Activated CD8-positive, alpha-beta memory T cell treated with anti-CD3 and anti-CD28 coated beads for 36 hours (primary cell): ENCODE measurements at regions not wholly inside any gene's neighbourhood (a gene's known extent, or its start where the extent isn't known, plus 50 kb on each side); places are given as distances from the start of the nearest gene placed in this dataset.
"Not testable (repeated sequence)": the region's sequence is repeated elsewhere in the genome, so short reads cannot be mapped to it uniquely, and the experiment has no call there.

Experiments used
- CTCF ChIA-PET: fragments of 350-600 bp; sonication (Branson Sonifier 250); formaldehyde crosslinking; loops from one replicate; lab custom pipeline; 2021; ENCODE audit warnings: antibody characterized with exemption; lab: Charles Lee
- POLR2A ChIA-PET: fragments of 350-600 bp; sonication (Branson Sonifier 250); formaldehyde crosslinking; loops from one replicate; lab custom pipeline; 2021; ENCODE audit warnings: antibody characterized with exemption; lab: Charles Lee

DNA sequence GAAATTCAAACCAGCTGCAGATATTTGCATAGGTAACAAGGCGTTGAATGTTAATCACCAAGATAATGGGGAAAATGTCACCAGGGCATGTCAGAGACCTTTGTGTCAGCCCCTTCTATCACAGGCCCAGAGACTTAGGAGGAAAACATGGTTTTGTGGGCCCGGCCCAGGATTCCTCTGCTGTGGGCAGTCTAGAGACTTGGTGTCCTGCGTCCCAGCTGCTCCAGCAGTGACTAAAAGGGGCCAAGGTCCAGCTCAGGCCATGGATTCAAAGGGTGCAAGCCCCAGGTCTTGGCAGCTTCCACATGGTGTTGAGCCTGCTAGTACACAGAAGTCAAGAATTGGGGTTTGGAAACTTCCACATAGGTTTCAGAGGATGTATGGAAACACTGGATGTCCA is 147.5 kb upstream of the ZWINT start:
- POLR2A ChIA-PET, result no interaction called here
- CTCF ChIA-PET, result no interaction called here

DNA sequence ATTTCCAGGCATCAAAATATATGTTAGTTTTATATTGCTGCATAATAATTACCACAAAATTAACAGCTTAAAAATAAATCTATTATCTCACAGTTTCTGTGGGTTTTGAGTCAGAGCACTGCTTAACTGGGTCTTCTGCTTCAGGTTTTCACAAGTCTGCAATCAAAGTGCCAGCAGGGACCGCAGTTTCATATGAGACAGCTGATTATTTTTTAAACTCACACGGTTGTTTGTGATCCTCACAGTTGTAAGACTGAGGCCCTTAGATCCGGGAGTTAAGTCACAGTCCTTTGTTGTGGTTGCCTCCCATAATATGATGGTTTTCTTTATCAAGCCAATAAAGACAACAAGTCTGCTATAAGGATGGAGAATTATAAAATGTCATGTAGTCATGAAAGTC is 146.0 kb upstream of the ZWINT start:
- CTCF ChIA-PET, result no interaction called here
- POLR2A ChIA-PET, result no interaction called here

DNA sequence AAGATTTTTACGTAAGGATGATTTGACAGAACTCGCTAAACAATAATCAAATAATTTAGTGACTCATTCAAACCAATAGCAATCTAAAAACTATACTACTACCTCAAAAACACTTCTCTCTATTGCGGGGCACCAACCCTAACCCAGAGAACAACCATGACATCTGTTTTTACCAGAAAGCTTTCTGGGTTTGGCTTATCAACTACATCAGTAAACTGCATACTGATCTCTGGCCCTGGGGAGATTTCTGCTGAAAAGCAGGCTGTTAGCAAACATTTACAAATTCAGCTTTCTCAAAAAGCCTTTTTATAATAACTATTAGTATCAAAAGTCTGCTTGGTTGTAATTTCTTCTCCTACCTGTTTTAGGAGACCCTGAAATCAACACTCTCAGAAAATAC is 144.5 kb upstream of the ZWINT start:
- ChIA-PET POLR2A (no interaction called here), CTCF (no interaction called here)

GRCh38 chr10:56496186-56496486 is 135.1 kb upstream of the ZWINT start:
- ChIA-PET POLR2A (no interaction called here), CTCF (no interaction called here)

DNA sequence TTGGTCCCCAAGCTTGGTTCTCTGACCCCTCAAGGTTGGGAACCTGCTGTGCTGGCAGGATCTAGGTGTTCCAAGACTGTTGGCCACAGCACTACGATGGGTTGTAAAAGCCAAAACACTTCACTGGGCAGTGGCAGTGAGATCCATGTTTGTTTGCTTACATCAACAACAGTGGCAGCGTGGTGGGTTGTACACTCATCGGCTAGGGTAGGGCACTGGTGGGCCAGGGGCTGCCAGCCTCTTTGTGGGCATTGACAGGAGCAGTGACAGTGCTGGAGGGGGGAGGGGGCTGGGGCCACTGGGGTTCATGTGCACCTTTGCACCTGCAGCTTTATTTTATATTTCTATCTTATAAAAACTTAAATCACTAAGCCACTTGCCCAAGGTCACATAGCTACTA is 126.7 kb upstream of the ZWINT start:
- CTCF ChIA-PET, result no interaction called here
- POLR2A ChIA-PET, result no interaction called here

DNA sequence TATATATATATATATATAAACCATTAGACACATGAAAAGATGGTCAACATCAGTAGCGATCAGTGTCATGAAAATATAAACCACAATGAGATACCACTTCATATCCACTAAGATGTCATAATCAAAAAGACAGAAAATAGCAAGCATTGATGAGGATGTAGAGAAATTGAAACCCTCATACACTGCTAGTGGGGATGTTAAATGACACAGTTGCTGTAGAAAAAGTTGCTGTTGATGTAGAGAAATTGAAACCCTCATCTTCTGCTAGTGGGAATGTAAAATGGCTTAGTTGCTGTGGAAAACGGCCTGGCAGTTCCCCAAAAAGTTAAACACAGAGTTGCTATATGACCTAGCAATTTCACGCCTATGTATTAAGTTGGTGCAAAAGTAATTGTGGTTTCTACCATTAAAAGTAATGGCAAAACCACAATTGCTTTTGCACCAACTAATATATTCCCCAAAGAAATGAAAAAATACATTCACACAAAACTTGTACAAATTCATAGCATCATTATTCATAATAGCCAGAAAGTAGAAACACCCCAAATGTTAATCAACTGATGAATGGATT is 120.5 kb upstream of the ZWINT start:
- CTCF ChIA-PET, result no interaction called here
- POLR2A ChIA-PET, result no interaction called here

DNA sequence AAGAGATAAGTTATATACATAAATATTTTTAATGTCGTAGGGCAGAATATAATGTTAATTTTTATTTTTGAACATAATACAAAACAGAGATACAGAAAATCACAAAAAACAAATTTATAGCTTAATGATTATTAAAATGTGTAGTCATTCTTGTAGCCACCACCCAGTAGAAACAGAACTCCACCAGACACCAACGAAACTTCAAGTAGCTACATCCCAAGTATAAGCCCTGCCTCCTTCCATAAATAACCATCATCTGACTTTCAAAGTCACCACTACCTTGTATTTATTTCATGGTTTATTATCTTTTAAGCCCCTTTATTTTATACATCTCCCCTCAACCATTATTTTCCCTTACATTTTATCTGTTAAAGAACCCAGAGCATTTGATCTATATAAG is 111.9 kb upstream of the ZWINT start:
- ChIA-PET POLR2A (no interaction called here), CTCF (no interaction called here)

DNA sequence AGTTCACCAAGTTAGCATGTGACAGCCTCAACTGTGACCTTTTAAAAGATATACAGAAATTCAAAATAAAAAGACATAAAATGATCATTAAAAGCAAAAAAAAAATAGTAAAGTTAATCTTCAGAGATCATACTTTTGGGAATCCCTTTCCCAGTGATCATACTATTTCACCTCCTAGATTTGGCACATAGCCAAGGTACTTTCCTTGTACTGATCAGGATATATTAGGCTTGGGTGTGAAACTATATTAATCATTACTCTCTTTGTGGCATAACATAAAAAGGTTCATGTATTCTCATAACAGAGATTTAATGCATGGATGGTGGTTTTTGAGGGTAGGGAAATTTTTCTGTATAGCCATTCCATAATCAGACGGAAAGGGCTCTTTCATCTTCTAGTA is 109.6 kb upstream of the ZWINT start:
- ChIA-PET POLR2A (no interaction called here), CTCF (no interaction called here)

- CTCF ChIA-PET, result no interaction called here
- POLR2A ChIA-PET, result no interaction called here
These were observed 108.4 kb upstream of the ZWINT start for GRCh38 chr10:56469482-56469881.

- POLR2A ChIA-PET, result no interaction called here
- CTCF ChIA-PET, result no interaction called here
These were observed 104.9 kb upstream of the ZWINT start for GRCh38 chr10:56466005-56466404.

DNA sequence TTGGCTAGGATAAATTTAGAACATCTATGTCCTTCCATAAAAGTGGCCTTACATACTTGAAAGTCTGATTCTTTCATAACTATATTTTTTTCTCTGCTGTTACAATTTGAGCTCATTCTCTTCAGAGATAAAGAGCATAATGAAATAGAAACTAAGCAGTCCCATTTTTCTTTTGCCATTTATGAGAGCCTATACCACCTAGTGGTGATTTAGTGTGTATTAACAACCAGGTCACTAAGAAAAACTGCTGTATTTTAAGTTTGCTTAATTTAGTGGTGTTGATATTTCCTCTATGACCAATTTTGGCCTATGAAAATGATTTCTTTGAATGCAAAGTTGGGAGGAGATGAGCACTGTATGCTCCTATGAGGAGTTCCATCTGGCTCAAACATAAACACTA is 88.7 kb upstream of the ZWINT start:
- CTCF ChIA-PET, result no interaction called here

GRCh38 chr10:56447613-56448012 is 86.6 kb upstream of the ZWINT start:
- POLR2A ChIA-PET, CTCF ChIA-PET: not testable (repeated sequence)

More for the DNA sequence above, 88.7 kb upstream of the ZWINT start:
- POLR2A ChIA-PET, result no interaction called here

- CTCF ChIA-PET, POLR2A ChIA-PET: not testable (repeated sequence)
These were observed 80.3 kb upstream of the ZWINT start for GRCh38 chr10:56441337-56441736.
